GM23248 (cell line): ENCODE measurements at regions not wholly inside any gene's neighbourhood (a gene's known extent, or its start where the extent isn't known, plus 50 kb on each side); places are given as distances from the start of the nearest gene placed in this dataset.

ENCODE experiments used
- EZH2 ChIP-seq: fragments of 200-600 bp; sonication (generic); IDR thresholded peaks from 2 replicates; pipeline ENCODE4 v1.6.1; 2018; ENCODE audit warnings: antibody characterized with exemption, mild to moderate bottlenecking; ENCODE audit not compliant: insufficient read depth, poor library complexity, severe bottlenecking
- EZH2phosphoT487 ChIP-seq: fragments of 200-600 bp; sonication (generic); IDR thresholded peaks from 2 replicates; pipeline ENCODE4 v1.6.1; 2018; ENCODE audit warnings: antibody characterized with exemption, moderate library complexity, mild to moderate bottlenecking, low read depth; ENCODE audit not compliant: insufficient read depth

- TF ChIP-seq EZH2phosphoT487 = no peak
- no peak for TF ChIP-seq EZH2
Measured at GRCh38 chr15:87732976-87733375, 523.6 kb downstream of the NTRK3 start.
